WTC11 (cell line): ENCODE measurements at regions not wholly inside any gene's neighbourhood (a gene's known extent, or its start where the extent isn't known, plus 50 kb on each side); places are given as distances from the start of the nearest gene placed in this dataset.

Source experiments
- CTCF ChIP-seq: fragments of 200-600 bp; IDR thresholded peaks from 2 replicates; pipeline ENCODE4 v1.8.0; 2022; ENCODE audit warnings: antibody characterized with exemption
- ESRRA ChIP-seq: sonication (generic); formaldehyde crosslinking; IDR thresholded peaks from 2 replicates; pipeline ENCODE4 v1.8.1; 2022; ENCODE audit warnings: mild to moderate bottlenecking, missing genetic modification reagents, borderline replicate concordance
- GRHL2 ChIP-seq: fragments of 250-450 bp; sonication (Bioruptor Pico); IDR thresholded peaks from 2 replicates; pipeline ENCODE4 v1.8.0; 2022; ENCODE audit warnings: mild to moderate bottlenecking, moderate library complexity; ENCODE audit not compliant: insufficient replicate concordance, severe bottlenecking
- NR3C1 ChIP-seq: sonication (generic); formaldehyde crosslinking; conservative IDR thresholded peaks from 2 replicates; pipeline ENCODE4 v1.8.1; 2023; ENCODE audit warnings: low read depth, mild to moderate bottlenecking, missing genetic modification reagents
- ZNF121 ChIP-seq: sonication (generic); formaldehyde crosslinking; IDR thresholded peaks from 2 replicates; pipeline ENCODE4 v1.8.0; 2023; ENCODE audit warnings: missing genetic modification reagents
- TF ChIP-seq, protein P1 (sequence below): sonication (generic); formaldehyde crosslinking; IDR thresholded peaks from 2 replicates; pipeline ENCODE4 v1.8.1; 2022; ENCODE audit warnings: mild to moderate bottlenecking, moderate library complexity, missing genetic modification reagents
- TF ChIP-seq, protein P2 (sequence below): fragments of 250-450 bp; sonication (Bioruptor Pico); IDR thresholded peaks from 2 replicates; pipeline ENCODE4 v1.9.0; 2021; ENCODE audit warnings: mild to moderate bottlenecking

DNA sequence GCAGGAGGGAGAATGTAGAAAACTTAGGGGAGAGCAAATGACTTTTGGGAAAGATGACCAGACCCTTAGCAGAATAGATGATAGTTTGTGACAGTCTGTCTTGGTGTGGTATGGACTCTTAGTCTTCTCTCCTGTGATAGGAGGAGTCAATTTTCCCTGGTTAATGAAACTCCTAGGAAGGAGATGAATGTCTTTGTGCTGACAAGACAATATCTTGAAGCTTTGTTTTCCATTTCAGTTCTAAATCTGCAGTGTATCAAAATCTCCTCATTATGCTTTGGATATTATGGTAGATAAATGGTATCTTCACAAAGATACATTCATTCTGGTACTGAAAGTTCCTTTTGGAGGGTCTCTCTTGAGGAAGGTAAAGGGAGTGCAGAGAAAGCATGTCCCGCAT lies 77.8 kb upstream of the ZNF717 start:
- no peak for TF ChIP-seq ZNF121
- TF ChIP-seq, protein P1, sequence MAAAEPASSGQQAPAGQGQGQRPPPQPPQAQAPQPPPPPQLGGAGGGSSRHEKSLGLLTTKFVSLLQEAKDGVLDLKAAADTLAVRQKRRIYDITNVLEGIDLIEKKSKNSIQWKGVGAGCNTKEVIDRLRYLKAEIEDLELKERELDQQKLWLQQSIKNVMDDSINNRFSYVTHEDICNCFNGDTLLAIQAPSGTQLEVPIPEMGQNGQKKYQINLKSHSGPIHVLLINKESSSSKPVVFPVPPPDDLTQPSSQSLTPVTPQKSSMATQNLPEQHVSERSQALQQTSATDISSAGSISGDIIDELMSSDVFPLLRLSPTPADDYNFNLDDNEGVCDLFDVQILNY (CRISPR knock-in tag): no peak
- TF ChIP-seq CTCF: no peak
- no peak for TF ChIP-seq NR3C1 (CRISPR knock-in tag)
- TF ChIP-seq GRHL2 (CRISPR knock-in tag): no peak
- TF ChIP-seq, protein P2, sequence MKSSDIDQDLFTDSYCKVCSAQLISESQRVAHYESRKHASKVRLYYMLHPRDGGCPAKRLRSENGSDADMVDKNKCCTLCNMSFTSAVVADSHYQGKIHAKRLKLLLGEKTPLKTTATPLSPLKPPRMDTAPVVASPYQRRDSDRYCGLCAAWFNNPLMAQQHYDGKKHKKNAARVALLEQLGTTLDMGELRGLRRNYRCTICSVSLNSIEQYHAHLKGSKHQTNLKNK: no peak
- no peak for TF ChIP-seq ESRRA (CRISPR knock-in tag)
